HG03066 (cell line): ENCODE measurements at regions not wholly inside any gene's neighbourhood (a gene's known extent, or its start where the extent isn't known, plus 50 kb on each side); places are given as distances from the start of the nearest gene placed in this dataset.
"Not testable (repeated sequence)": the region's sequence is repeated elsewhere in the genome, so short reads cannot be mapped to it uniquely, and the experiment has no call there.

Experiments used
- ATAC-seq: cut with Tn5 transposase; IDR thresholded peaks from one replicate; pipeline ENCODE4 v1.9.1; 2021; ENCODE audit warnings: low read depth; ENCODE audit not compliant: unreplicated experiment

GRCh38 chr2:88986721-88987330 lies 295.4 kb downstream of the RPIA start:
- ATAC-seq = not testable (repeated sequence)

GRCh38 chr2:88988617-88989016 lies 297.1 kb downstream of the RPIA start:
- not testable (repeated sequence) for ATAC-seq

- not testable (repeated sequence) for ATAC-seq
These were observed 301.3 kb downstream of the RPIA start for GRCh38 chr2:88992819-88993218.

GRCh38 chr2:88994856-88995255 lies 303.4 kb downstream of the RPIA start:
- not testable (repeated sequence) for ATAC-seq

- ATAC-seq = not testable (repeated sequence)
These were observed 305.1 kb downstream of the RPIA start for GRCh38 chr2:88996588-88996987.

GRCh38 chr2:88999365-88999764 lies 307.9 kb downstream of the RPIA start:
- no peak for ATAC-seq

GRCh38 chr2:89000235-89000634 lies 308.8 kb downstream of the RPIA start:
- no peak for ATAC-seq

GRCh38 chr2:89004238-89004637 lies 312.8 kb downstream of the RPIA start:
- not testable (repeated sequence) for ATAC-seq

GRCh38 chr2:89020566-89020965 lies 329.1 kb downstream of the RPIA start:
- ATAC-seq = not testable (repeated sequence)

- not testable (repeated sequence) for ATAC-seq
These were observed 334.8 kb downstream of the RPIA start for GRCh38 chr2:89026296-89026695.

- not testable (repeated sequence) for ATAC-seq
These were observed 335.6 kb downstream of the RPIA start for GRCh38 chr2:89027115-89027514.

- not testable (repeated sequence) for ATAC-seq
These were observed 336.1 kb downstream of the RPIA start for GRCh38 chr2:89027536-89027935.

GRCh38 chr2:89029257-89029656 lies 337.8 kb downstream of the RPIA start:
- not testable (repeated sequence) for ATAC-seq

GRCh38 chr2:89048138-89049066 lies 356.9 kb downstream of the RPIA start:
- ATAC-seq = not testable (repeated sequence)

GRCh38 chr2:89058616-89059015 lies 367.1 kb downstream of the RPIA start:
- ATAC-seq = not testable (repeated sequence)

GRCh38 chr2:89061174-89061573 lies 369.7 kb downstream of the RPIA start:
- not testable (repeated sequence) for ATAC-seq

- ATAC-seq = not testable (repeated sequence)
These were observed 385.3 kb downstream of the RPIA start for GRCh38 chr2:89076771-89077170.

GRCh38 chr2:89092911-89093310 lies 401.4 kb downstream of the RPIA start:
- ATAC-seq = not testable (repeated sequence)

- not testable (repeated sequence) for ATAC-seq
These were observed 403.6 kb downstream of the RPIA start for GRCh38 chr2:89095060-89095459.

GRCh38 chr2:89102587-89102986 lies 411.1 kb downstream of the RPIA start:
- not testable (repeated sequence) for ATAC-seq

GRCh38 chr2:89106369-89107019 lies 415.0 kb downstream of the RPIA start:
- ATAC-seq = not testable (repeated sequence)
